ACHN (cell line): ENCODE measurements at regions not wholly inside any gene's neighbourhood (a gene's known extent, or its start where the extent isn't known, plus 50 kb on each side); places are given as distances from the start of the nearest gene placed in this dataset.

Source experiments
- DNase-seq: peaks from one replicate; pipeline ENCODE4 v3.0.0-alpha.2; 2015
- in situ Hi-C: cut with HindIII; loops from 2 replicates; pipeline ENCODE4 v1.10.0; 2017; ENCODE audit warnings: low sequenced_read_pairs, low pct_ligation_motif_present, low pct_unique_long_range_greater_than_20kb

DNA sequence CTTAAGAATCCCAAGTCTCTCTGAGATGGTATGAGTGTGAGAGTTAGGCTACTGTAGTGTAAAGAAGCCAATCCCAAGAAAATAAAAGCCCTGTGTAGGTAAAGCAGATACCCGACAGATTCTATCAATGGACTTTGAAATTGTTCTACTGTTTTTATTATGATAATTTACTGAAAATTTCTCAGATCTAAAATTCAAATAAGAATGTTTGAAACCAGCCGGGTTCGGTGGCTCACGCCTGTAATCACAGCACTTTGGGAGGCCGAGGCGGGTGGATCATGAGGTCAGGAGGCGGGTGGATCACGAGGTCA is 208.3 kb upstream of the SPRED2 start:
- in situ Hi-C loops = no loop called here
- DNase-seq = no peak

DNA sequence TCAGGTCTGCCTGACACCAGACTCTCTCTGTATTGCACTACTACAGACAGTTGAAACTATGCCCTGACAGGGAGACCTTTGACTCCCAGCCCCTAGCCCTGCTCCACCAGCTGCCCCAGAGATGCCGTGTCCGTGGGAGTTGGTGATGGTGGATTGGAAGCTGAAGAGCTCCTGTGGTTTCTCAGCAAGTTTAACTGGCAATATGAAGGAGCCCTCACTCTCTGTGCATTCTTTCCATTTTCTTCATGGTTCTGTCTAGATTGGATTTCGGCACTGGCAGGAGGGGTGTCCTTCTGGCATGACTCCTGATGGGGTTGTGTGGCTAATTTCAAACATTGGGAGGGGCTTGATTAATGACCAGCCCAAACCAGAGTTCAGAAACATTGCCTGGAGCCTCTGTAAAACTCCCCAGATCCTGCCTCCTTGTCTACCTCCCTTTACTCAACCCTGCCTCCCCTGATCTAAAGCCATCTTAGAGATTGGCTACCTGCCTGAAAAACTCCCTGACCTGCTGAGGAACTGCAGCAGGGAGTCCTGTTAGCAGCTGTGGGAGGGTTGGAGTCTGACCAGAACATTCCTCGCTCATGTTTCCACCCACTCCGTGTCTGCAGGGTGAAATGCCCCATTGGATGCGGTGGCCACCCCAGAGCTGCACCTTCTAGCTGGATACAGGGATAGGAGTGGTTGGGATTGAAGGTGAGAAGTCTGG is 206.9 kb upstream of the SPRED2 start:
- DNase-seq = no peak
- in situ Hi-C loops = no loop called here

DNA sequence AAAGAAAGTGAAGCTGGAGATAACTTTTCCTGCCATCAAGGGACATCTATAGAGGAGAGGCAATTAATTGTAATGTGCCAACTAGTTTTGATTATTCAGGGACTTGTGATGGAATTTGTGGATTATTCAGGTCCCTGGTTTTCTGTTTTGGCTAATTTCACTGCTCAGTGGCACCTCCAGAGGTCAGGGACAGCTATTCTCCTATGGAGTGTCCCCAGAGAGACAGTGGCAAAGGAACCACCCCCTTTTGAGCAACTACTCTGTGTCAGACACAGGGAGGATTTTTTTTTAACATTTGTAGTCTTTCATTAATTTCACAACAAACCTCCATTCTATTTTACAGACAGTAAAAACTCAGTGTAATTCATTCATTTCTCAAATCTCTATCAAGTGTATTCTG is 206.0 kb upstream of the SPRED2 start:
- in situ Hi-C loops = no loop called here
- DNase-seq = no peak

DNA sequence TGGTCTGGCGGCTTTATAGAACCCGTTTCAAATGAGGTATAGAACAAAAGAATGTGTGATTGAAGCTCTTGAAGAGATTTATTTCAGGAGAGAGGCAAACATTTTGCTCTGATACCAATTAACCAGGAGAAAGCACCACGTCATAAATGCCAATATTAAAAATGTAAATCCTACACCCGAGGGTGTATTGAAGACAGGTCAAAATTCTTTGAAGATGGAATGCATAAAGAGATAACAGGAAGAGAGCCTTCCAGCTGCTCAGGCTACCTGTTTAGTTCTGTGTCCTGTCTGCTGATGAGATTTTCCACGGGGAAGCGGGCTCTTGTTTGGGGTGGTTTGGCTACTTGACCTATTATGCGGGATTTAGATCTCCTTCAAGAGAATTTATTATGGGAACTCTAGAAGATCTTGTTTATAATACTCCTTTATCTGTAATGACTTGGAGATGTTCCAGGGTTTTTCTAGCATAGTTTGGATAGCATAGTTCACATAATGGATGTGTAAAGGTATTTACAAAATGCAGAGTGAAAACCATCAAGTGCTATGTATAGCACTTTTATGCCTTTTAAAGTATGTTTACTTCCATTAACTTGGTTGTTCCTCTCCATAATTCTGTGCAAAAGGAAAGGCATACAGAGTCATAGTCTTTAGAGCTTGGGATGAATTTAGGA is 204.5 kb upstream of the SPRED2 start:
- DNase-seq = no peak
- in situ Hi-C loops = no loop called here

DNA sequence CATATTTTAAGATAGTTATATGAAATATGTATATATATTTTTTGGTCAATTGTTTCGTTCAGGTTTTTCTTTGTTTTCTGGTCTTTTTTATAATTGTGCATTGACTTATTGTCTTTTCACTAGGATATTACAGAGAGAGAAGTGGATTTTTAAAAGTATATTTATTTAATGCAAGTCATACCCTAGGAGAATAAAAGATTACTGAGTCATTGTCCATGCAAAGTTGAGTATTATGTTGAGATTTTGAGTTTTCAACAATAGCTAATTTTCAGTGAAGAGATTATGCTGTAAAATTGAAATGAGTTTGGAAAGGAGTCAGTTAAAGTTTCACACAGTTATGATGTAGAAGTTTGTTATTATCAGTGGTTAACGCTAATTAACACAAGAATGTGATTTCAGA is 203.6 kb upstream of the SPRED2 start:
- in situ Hi-C loops = no loop called here
- no peak for DNase-seq

DNA sequence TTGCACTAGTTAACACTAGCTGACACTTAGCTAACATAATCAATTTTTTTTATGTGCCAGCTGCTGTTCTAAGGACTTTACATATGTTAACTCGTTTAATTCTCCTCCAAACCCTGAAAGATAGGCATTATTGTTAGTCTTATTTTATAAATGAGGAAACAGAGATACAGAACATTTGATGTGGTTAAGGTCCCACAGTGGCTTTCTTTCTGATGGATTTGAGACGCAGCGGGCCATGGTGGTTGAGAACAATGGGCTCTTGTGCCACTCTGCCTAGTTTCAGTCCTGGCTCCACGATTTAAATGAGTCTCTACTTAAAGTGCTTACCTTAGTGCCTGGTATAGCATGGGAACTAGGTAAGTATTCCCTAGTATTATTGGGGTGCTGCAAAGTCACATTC is 201.9 kb upstream of the SPRED2 start:
- no peak for DNase-seq
- in situ Hi-C loops = no loop called here

DNA sequence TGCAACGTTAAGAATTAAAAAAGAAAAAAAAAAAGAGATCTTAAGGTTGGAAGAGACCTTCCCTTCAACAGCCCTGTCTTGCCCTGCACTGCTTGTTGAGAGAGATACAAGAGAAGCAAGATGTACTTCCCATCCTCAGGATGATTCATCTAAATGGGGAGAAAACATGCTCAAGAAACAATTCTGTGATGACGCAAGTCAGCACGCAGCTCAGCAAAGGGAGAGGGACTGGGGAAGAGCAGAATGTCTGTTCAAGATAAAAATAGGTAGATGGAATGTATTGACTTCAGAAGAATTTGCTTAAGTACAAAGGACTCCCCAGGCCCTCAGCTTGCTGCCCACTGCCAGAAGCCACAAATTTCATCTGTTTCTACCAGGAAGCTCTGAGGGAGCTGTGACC is 198.2 kb upstream of the SPRED2 start:
- DNase-seq = no peak
- in situ Hi-C loops = no loop called here

DNA sequence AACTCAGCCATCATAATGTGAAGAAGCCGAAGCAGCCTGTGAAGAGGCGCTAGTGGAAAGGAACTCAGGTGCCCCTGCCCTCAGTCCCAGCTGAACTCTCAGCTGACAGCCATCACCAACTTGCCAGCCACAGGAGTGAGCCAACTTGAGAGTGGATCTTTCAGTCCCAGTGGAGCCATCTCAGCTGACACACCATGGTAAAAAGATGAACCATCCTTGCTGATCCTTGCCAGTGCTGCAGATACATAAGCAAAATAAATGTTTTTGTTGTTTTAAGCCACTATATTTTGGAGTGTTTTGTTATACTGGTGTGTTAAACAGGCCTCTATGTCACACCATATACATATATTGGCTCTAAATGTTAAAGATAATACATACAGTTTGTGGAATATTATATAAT is 195.8 kb upstream of the SPRED2 start:
- in situ Hi-C loops = no loop called here
- no peak for DNase-seq

DNA sequence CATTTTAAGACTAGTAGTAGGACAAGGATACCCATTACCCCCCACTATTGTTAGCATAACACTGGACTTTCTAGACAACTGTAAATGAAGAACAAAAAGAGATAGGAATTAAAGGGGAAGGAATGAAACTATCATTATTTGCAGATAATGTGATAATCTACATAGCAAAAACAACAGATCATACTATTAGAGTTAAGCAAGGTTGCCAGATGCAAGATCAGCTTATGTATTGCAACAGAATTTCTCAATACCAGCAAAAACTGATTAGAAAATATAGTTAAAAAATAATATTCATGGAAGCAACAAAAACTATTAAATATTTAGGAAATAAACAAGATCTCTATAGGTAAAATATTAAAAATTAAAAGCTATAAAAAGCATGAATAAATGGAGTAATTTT is 194.4 kb upstream of the SPRED2 start:
- DNase-seq = no peak
- in situ Hi-C loops = no loop called here

DNA sequence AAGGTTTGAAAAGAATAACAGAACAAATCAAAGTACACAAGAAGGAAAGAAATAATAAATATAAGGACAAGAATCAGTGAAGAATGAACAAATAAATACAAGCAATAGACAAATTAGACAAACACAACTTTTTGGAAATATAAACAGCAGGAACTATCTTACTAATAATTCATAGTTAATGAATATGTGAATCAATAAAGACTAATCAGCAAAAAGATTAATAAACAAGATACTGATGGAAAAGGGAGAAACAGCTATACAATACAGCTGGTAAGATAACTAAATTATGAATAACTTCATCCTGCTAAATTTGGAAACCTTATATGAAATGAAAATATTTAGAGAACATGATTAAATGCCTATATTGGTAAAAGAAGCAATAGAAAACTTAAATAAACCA is 193.6 kb upstream of the SPRED2 start:
- in situ Hi-C loops = no loop called here
- DNase-seq = no peak

DNA sequence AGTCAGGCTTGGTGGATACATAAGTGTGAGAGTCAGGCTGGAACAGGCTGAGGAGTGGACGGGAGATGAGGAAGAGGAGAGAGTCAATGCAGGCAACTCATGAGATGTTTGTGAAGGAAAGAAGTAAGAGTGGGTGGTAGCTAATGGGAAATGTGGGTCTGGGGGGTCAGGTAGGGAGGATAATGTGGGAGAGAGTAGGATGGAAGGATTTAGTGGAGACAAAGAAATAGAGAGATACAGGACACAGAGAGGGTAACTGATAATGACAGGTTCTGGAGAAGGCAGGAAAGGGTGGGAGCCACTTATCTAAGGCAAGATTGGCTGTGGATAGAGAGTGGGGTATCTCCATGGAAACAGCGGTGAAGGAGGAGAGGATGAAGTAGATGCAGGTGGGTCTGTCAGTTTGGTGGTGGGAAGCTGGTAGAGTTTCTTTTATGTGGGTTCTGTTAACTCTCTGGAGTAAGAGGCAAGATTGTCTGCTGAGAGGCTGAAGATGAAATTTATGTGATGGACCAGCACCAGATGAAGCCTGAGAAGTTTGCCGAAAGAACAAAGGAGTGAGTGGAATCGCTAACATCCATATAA is 190.6 kb upstream of the SPRED2 start:
- DNase-seq = no peak
- in situ Hi-C loops = no loop called here

DNA sequence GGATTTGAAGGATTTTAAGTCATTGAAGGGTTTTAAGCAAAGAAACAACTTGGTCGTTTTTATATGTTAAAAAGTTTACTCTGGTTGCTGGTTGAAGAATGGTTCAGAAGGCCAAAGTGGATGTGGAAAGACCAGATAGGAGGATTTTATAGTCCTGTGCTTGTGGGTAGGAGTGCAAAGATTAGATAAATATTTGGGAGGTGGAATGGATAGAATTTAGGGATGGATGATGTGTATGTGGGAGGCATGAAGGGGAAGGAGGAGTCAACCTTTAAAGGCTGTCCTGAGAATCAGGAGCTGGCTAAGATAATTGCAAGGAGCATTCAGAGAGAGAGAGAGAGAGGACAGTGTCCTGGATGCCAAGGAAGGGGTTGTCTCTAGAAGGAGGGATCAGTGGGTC is 190.1 kb upstream of the SPRED2 start:
- DNase-seq = no peak
- in situ Hi-C loops = no loop called here

DNA sequence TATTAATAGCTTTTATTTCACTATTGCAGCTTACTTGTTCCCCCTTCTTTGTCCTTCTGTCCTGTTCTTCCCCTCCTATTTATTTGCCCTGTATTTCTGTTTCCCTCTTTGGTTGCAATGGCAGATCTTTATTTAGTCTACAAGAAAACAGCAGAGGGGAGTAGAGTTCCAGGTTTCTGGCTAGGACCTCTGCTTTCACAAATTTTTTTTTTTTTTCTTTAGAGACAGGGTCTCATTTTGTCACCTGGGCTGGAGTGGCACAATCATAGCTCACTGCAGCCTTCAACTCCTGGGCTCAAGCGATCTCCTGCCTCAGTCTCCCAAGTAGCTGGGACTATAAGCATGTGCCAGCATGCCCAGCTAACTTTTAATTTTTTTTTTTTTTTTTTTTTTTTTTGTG is 188.1 kb upstream of the SPRED2 start:
- DNase-seq = no peak
- in situ Hi-C loops = no loop called here

DNA sequence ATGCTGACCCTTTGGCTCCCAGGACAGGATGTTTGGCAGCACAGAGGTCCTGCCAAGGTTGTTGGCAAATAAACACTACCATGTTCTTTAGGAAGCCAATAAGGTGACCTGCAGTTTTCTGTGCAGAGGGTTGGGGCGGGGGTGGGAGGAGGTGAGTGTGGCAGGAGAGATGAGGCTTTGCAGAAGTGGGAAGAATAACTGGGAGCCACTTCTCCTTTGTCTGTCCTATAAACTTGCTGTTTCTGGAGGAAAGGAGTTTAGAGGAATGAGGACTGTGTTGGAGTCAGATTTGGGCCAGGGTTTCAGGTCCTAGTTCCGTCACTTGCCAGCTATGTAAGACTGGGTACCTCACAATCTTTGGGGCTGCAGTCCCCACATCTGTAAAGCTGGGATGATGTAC is 187.6 kb upstream of the SPRED2 start:
- in situ Hi-C loops = no loop called here
- DNase-seq = no peak

DNA sequence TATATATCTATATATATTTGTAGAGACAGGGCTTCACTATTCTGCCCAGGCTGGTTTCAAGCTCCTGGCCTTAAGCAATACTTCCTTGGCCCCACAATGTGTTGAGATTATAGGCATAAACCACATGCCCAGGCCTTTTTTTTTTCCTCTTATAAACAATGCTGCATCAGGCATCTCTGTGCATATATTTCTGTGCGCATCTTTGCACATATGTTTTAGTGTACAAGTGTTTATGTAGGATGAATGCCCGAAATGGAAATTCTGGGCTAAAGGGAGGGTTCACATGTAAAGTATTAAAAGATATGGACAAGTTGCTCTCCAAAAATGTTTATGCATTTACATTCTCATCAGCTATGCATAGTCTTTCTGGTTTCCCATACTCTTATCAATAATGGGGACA is 183.2 kb upstream of the SPRED2 start:
- no peak for DNase-seq
- in situ Hi-C loops = no loop called here

DNA sequence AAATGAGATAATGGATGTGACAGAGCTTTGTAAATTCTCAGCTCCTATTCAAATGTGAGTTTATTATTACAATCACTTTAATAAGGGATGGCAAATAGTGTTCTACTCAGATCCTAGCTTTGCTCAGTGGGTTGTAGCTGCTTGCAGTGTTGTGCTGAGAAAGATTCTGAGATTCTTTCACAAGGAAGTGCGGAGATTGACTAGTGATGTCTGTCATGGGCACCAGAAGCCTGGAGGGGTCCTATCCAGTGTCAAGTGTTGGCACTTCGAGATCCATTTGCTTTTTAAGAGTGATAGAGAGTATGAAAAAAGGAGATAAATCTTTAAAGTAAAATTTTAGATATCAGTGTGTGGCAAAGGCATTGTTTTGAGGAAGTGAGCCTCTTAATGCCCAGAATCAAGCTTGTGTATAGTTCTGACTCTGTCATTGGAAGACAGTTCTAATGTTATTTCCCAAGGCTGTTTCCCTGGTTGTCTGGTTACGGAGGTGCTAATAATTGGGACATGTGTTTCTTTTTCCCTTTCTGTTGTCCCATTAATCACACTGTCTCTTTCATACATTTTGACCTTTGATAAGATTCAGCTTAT is 181.7 kb upstream of the SPRED2 start:
- no peak for DNase-seq

DNA sequence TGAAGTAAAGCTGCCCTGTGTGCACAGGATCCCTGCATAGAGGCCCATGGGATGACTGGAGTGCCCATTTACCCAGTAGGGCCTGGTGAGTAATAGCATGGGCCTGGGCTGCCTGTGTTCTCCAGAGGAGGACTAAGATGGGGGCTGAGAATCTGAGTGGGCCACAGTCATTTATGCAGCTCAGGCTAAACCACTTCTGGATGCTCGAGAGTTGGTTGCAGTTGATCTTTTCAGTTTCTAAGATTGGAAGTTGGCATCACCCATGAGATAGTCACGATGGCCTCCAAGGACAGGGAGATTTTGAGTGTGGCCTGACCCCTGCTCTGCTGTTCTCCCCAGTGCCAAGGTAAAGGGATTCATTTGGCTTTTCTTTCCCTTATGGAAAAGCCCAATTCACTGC is 179.1 kb upstream of the SPRED2 start:
- DNase-seq = no peak
- in situ Hi-C loops = no loop called here

More for the DNA sequence above, 181.7 kb upstream of the SPRED2 start:
- in situ Hi-C loops = no loop called here

DNA sequence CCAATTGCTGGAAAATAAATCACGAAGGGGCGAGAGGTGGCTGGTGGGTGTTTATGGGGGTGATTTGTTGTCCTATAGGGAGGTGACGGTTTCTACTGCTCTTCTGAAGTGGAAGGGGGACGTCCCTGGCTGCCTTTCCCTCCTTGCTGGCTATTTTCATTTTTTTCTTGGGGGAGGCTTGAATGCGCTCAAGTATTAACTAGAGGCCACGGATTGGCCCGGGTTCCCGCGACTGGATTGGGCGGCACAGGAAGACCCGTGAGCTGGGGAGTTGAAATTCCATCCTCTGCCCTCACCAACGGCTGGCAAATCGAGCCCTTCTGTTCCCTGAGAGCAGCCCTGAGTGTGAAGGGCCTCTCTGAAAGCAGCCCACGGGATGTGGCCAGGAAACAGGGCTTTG is 176.5 kb upstream of the SPRED2 start:
- in situ Hi-C loops = no loop called here
- DNase-seq = no peak

DNA sequence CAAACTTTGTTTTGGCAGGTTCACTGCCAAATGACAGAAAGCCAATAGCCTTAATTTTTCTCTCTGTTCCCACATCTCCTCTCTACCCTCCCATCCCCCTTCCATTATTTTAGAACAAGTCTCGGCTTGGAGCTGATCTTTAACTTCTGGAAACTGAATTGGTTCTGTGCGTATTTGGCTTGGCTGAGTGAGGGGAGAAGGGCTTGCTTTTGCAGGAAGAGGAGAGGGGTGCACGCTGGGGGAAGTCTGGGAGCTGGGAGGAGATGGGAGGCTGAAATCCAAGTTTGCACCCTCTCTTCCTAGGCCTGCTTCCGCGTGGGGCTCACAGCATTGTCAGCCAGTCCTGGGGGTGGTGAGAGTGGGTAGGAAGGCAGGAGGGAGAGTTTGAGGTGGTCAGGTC is 176.1 kb upstream of the SPRED2 start:
- in situ Hi-C loops = no loop called here
- no peak for DNase-seq

DNA sequence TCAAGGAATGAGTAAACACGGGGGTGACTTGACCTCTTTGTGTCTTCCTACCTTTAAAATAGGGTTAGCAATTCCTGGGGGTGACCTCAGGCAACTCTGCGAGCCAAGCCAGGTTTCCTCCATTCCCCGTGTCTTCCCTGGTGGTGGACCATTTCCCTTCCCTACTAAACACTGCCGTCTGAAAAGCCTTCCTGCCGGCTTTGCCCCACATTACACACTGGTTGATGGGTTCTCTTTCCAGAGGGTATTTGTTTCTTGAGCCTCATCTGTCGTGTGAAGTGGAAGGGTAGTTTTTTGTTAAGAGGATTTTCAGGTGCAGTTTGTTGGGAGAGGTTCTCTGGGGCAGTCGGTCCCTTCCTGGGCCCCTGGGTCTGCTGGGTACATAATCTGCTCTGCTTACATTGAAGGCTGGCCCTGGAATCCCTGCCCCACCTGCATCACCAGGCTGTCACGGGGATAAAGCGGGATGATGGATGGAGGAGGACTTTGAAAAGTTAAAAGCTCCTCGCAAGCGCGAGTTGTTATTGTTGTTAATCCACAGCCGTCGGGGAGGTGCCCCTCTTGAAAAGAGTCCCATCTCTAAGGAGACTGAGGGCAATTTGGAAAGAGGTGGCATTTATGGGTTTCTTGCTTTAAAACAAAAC is 175.4 kb upstream of the SPRED2 start:
- DNase-seq = no peak
- in situ Hi-C loops = no loop called here
